T-helper 2 cell treated with Interferon-gamma antibody and Interleukin-4, amounts not matched to agents 5 μg/mL and 100 μg/mL, for 36 hours (primary cell): ENCODE measurements at regions not wholly inside any gene's neighbourhood (a gene's known extent, or its start where the extent isn't known, plus 50 kb on each side); places are given as distances from the start of the nearest gene placed in this dataset.

Experiments
- DNase-seq: peaks from one replicate; pipeline ENCODE4 v3.0.0; 2021; ENCODE audit warnings: low spot score
- H3K27ac Mint-ChIP-seq: one replicate; pipeline ENCODE4 v1.8.0; 2021; ENCODE audit warnings: mild to moderate bottlenecking, mixed read lengths
- H3K27me3 Mint-ChIP-seq: one replicate; pipeline ENCODE4 v1.8.0; 2021; ENCODE audit warnings: low read depth, mixed read lengths
- H3K36me3 Mint-ChIP-seq: one replicate; pipeline ENCODE4 v1.8.0; 2021; ENCODE audit warnings: low read depth, mixed read lengths
- H3K4me1 Mint-ChIP-seq: one replicate; pipeline ENCODE4 v1.8.0; 2021; ENCODE audit warnings: low read depth, mixed read lengths
- H3K4me3 Mint-ChIP-seq: one replicate; pipeline ENCODE4 v1.8.0; 2022; ENCODE audit warnings: mild to moderate bottlenecking, moderate library complexity, mixed read lengths
- H3K9me3 Mint-ChIP-seq: one replicate; pipeline ENCODE4 v1.8.0; 2021; ENCODE audit warnings: mixed read lengths

- H3K27me3 Mint-ChIP-seq: no peaks in the 10 kb centered on the region
- H3K4me3 Mint-ChIP-seq: no peak overlapping the region
- no peaks in the 10 kb centered on the region for H3K36me3 Mint-ChIP-seq
- H3K4me1 Mint-ChIP-seq: peaks cover 7% of the 10 kb centered on the region
- DNase-seq: no peak
- no peak overlapping the region for H3K27ac Mint-ChIP-seq
- H3K9me3 Mint-ChIP-seq: no peaks in the 10 kb centered on the region
Observed at GRCh38 chr13:40072663-40073120, 417.2 kb downstream of the COG6 start.

- Mint-ChIP-seq H3K4me3 (no peak overlapping the region), H3K27ac (no peak overlapping the region), H3K9me3 (no peaks in the 10 kb centered on the region), H3K27me3 (no peaks in the 10 kb centered on the region), H3K4me1 (peaks cover 3% of the 10 kb centered on the region), H3K36me3 (no peaks in the 10 kb centered on the region)
- DNase-seq: no peak
Observed at GRCh38 chr13:40074338-40074737, 418.9 kb downstream of the COG6 start.

- H3K36me3 Mint-ChIP-seq: no peaks in the 10 kb centered on the region
- no peak for DNase-seq
- peaks cover 2% of the 10 kb centered on the region for H3K4me1 Mint-ChIP-seq
- H3K27ac Mint-ChIP-seq: no peak overlapping the region
- no peaks in the 10 kb centered on the region for H3K9me3 Mint-ChIP-seq
- no peaks in the 10 kb centered on the region for H3K27me3 Mint-ChIP-seq
- no peak overlapping the region for H3K4me3 Mint-ChIP-seq
Observed at GRCh38 chr13:40075281-40075680, 419.8 kb downstream of the COG6 start.

GRCh38 chr13:40076765-40077362, 421.4 kb downstream of the COG6 start:
- Mint-ChIP-seq H3K27ac (no peak overlapping the region), H3K4me3 (no peak overlapping the region), H3K9me3 (no peaks in the 10 kb centered on the region), H3K4me1 (no peaks in the 10 kb centered on the region), H3K27me3 (no peaks in the 10 kb centered on the region), H3K36me3 (no peaks in the 10 kb centered on the region)
- no peak for DNase-seq

DNA sequence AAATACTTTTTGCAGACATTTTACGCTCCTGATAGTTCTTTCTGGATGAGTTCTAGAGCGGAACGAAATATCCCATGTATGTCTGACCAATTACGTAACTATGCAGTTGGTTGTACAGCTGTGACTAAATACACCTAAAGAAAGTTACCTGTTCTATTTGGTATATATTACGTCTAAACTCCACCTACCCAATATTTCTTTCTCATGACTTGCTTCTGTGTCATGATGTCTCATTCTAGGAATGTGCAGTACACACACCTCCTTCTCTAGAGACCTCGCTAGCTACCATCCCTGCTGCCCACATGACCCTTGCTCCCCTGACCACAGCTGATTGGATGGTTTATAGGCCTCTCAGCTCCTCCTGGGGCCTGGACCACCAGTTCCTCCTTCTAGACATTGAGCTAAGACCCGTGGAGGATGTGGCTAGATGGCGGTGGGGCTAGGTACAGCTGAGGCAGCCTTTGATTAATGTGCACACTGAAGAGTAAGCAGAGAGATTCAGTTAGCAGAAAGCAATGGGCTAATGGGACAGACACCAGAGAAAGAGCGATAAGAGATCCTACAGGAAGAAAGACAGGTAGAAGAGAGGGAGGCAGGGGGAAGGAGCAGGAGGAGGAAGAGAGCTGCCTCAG, 422.1 kb downstream of the COG6 start:
- H3K4me1 Mint-ChIP-seq: no peaks in the 10 kb centered on the region
- no peak overlapping the region for H3K27ac Mint-ChIP-seq
- H3K27me3 Mint-ChIP-seq: no peaks in the 10 kb centered on the region
- no peak overlapping the region for H3K4me3 Mint-ChIP-seq
- H3K36me3 Mint-ChIP-seq: no peaks in the 10 kb centered on the region
- H3K9me3 Mint-ChIP-seq: no peaks in the 10 kb centered on the region
- DNase-seq: no peak

- Mint-ChIP-seq H3K27ac (no peak overlapping the region), H3K9me3 (peaks cover under 1% of the 10 kb centered on the region), H3K36me3 (no peaks in the 10 kb centered on the region), H3K4me3 (no peak overlapping the region), H3K27me3 (peaks cover under 1% of the 10 kb centered on the region), H3K4me1 (no peaks in the 10 kb centered on the region)
- DNase-seq: no peak
Observed at GRCh38 chr13:40079721-40080120, 424.3 kb downstream of the COG6 start.

GRCh38 chr13:40080676-40081075, 425.2 kb downstream of the COG6 start:
- Mint-ChIP-seq H3K4me3 (no peak overlapping the region), H3K36me3 (no peaks in the 10 kb centered on the region), H3K4me1 (no peaks in the 10 kb centered on the region), H3K9me3 (peaks cover 4% of the 10 kb centered on the region), H3K27me3 (peaks cover 4% of the 10 kb centered on the region), H3K27ac (no peak overlapping the region)
- DNase-seq: no peak

GRCh38 chr13:40082639-40083038, 427.2 kb downstream of the COG6 start:
- H3K27me3 Mint-ChIP-seq: peaks cover 4% of the 10 kb centered on the region
- H3K36me3 Mint-ChIP-seq: no peaks in the 10 kb centered on the region
- no peak overlapping the region for H3K4me3 Mint-ChIP-seq
- no peak for DNase-seq
- H3K27ac Mint-ChIP-seq: no peak overlapping the region
- no peaks in the 10 kb centered on the region for H3K4me1 Mint-ChIP-seq
- peaks cover 4% of the 10 kb centered on the region for H3K9me3 Mint-ChIP-seq

DNA sequence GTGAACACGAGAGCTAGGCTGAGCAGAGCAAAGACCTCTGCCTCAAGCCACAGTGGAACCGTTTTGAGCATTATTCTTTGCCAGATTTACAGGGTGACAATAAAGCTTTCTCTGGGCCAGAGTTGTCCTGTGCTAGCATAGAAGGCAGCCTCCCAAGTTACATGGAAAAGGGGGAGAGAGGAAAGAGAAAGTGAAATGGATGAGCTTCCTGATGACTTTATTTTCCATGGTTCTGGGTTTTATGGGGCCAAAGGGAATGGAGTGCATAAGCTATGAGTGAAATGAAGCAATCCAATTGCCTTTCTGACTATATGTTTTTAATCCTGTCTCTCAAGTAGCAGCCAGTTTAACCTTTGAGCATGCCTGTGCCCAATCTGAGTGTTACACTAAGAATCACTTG, 428.4 kb downstream of the COG6 start:
- H3K9me3 Mint-ChIP-seq: peaks cover 4% of the 10 kb centered on the region
- H3K36me3 Mint-ChIP-seq: no peaks in the 10 kb centered on the region
- no peak overlapping the region for H3K27ac Mint-ChIP-seq

GRCh38 chr13:40084934-40085333, 429.5 kb downstream of the COG6 start:
- peaks cover 4% of the 10 kb centered on the region for H3K9me3 Mint-ChIP-seq
- peaks cover 4% of the 10 kb centered on the region for H3K27me3 Mint-ChIP-seq
- H3K4me1 Mint-ChIP-seq: no peaks in the 10 kb centered on the region
- no peak overlapping the region for H3K4me3 Mint-ChIP-seq
- DNase-seq: no peak
- no peaks in the 10 kb centered on the region for H3K36me3 Mint-ChIP-seq
- H3K27ac Mint-ChIP-seq: no peak overlapping the region

More for the DNA sequence above, 428.4 kb downstream of the COG6 start:
- no peak overlapping the region for H3K4me3 Mint-ChIP-seq
- no peak for DNase-seq
- peaks cover 4% of the 10 kb centered on the region for H3K27me3 Mint-ChIP-seq
- H3K4me1 Mint-ChIP-seq: no peaks in the 10 kb centered on the region

GRCh38 chr13:40087091-40088002, 431.9 kb downstream of the COG6 start:
- Mint-ChIP-seq H3K4me1 (no peaks in the 10 kb centered on the region), H3K27ac (no peak overlapping the region), H3K9me3 (peaks cover 4% of the 10 kb centered on the region), H3K27me3 (peaks cover 4% of the 10 kb centered on the region), H3K36me3 (no peaks in the 10 kb centered on the region), H3K4me3 (no peak overlapping the region)
- no peak for DNase-seq

- H3K4me1 Mint-ChIP-seq: peaks cover 15% of the 10 kb centered on the region
- no peak overlapping the region for H3K4me3 Mint-ChIP-seq
- H3K36me3 Mint-ChIP-seq: peaks cover 6% of the 10 kb centered on the region
- no peak for DNase-seq
- H3K27ac Mint-ChIP-seq: no peak overlapping the region
- peaks cover 5% of the 10 kb centered on the region for H3K9me3 Mint-ChIP-seq
- no peaks in the 10 kb centered on the region for H3K27me3 Mint-ChIP-seq
Observed at GRCh38 chr13:40094056-40094455, 438.6 kb downstream of the COG6 start.

- H3K27ac Mint-ChIP-seq: no peak overlapping the region
- H3K9me3 Mint-ChIP-seq: peaks cover 11% of the 10 kb centered on the region
- H3K27me3 Mint-ChIP-seq: no peaks in the 10 kb centered on the region
- peaks cover 6% of the 10 kb centered on the region for H3K36me3 Mint-ChIP-seq
- no peak overlapping the region for H3K4me3 Mint-ChIP-seq
- peaks cover 15% of the 10 kb centered on the region for H3K4me1 Mint-ChIP-seq
- DNase-seq: no peak
Observed at GRCh38 chr13:40095695-40096356, 440.4 kb downstream of the COG6 start.
